ENCODE measurements at regions not wholly inside any gene's neighbourhood (a gene's known extent, or its start where the extent isn't known, plus 50 kb on each side); places are given as distances from the start of the nearest gene placed in this dataset.

- DNase-seq (ENCODE audit: low spot score), result no peak
These were observed 136.7 kb upstream of the CWC22 start for GRCh38 chr2:180143633-180144337.

- no peak for DNase-seq (ENCODE audit: low spot score)
These were observed 134.5 kb upstream of the CWC22 start for GRCh38 chr2:180141600-180141999.

GRCh38 chr2:180133736-180134135 lies 126.6 kb upstream of the CWC22 start:
- DNase-seq (ENCODE audit: low spot score), result no peak

GRCh38 chr2:180130403-180130802 lies 123.3 kb upstream of the CWC22 start:
- DNase-seq (ENCODE audit: low spot score), result no peak

- no peak for DNase-seq (ENCODE audit: low spot score)
These were observed 121.8 kb upstream of the CWC22 start for GRCh38 chr2:180128861-180129260.

- DNase-seq (ENCODE audit: low spot score), result peak; percentile 25
These were observed 118.3 kb upstream of the CWC22 start for GRCh38 chr2:180125245-180125962.

- DNase-seq (ENCODE audit: low spot score), result peak; percentile 53
These were observed 117.4 kb upstream of the CWC22 start for GRCh38 chr2:180124273-180125139.

GRCh38 chr2:180122874-180123273 lies 115.8 kb upstream of the CWC22 start:
- no peak for DNase-seq (ENCODE audit: low spot score)

GRCh38 chr2:180115675-180116074 lies 108.6 kb upstream of the CWC22 start:
- no peak for DNase-seq (ENCODE audit: low spot score)

GRCh38 chr2:180115269-180115668 lies 108.2 kb upstream of the CWC22 start:
- no peak for DNase-seq (ENCODE audit: low spot score)

GRCh38 chr2:180111901-180112300 lies 104.8 kb upstream of the CWC22 start:
- DNase-seq (ENCODE audit: low spot score), result no peak

- DNase-seq (ENCODE audit: low spot score), result no peak
These were observed 103.4 kb upstream of the CWC22 start for GRCh38 chr2:180110469-180110868.

GRCh38 chr2:180101846-180102245 lies 94.7 kb upstream of the CWC22 start:
- no peak for DNase-seq (ENCODE audit: low spot score)

GRCh38 chr2:180099308-180099707 lies 92.2 kb upstream of the CWC22 start:
- DNase-seq (ENCODE audit: low spot score), result no peak

GRCh38 chr2:180085144-180085543 lies 78.0 kb upstream of the CWC22 start:
- DNase-seq (ENCODE audit: low spot score), result no peak

GRCh38 chr2:180077295-180077906 lies 70.3 kb upstream of the CWC22 start:
- DNase-seq (ENCODE audit: low spot score), result no peak

GRCh38 chr2:180075870-180076269 lies 68.8 kb upstream of the CWC22 start:
- DNase-seq (ENCODE audit: low spot score), result no peak

- no peak for DNase-seq (ENCODE audit: low spot score)
These were observed 64.7 kb upstream of the CWC22 start for GRCh38 chr2:180071797-180072196.

GRCh38 chr2:180063494-180064092 lies 56.5 kb upstream of the CWC22 start:
- DNase-seq (ENCODE audit: low spot score), result no peak

GRCh38 chr2:180062178-180062577 lies 55.1 kb upstream of the CWC22 start:
- DNase-seq (ENCODE audit: low spot score), result no peak

GRCh38 chr2:180061546-180061945 lies 54.4 kb upstream of the CWC22 start:
- DNase-seq (ENCODE audit: low spot score), result no peak

GRCh38 chr2:180061085-180061484 lies 54.0 kb upstream of the CWC22 start:
- no peak for DNase-seq (ENCODE audit: low spot score)
